H9 (cell line): ENCODE measurements at regions not wholly inside any gene's neighbourhood (a gene's known extent, or its start where the extent isn't known, plus 50 kb on each side); places are given as distances from the start of the nearest gene placed in this dataset.
"Not testable (repeated sequence)": the region's sequence is repeated elsewhere in the genome, so short reads cannot be mapped to it uniquely, and the experiment has no call there.

Source experiments
- DNase-seq: peaks from one replicate; pipeline ENCODE4 v3.0.0-alpha.2; 2017
- H2AFZ ChIP-seq: one replicate; pipeline ENCODE4 v1.6.1; 2013; ENCODE audit warnings: mild to moderate bottlenecking, low read length, control low read depth, moderate library complexity
- H2AK5ac ChIP-seq: 2 replicates; pipeline ENCODE4 v1.6.1; 2013; ENCODE audit warnings: low read length, control low read depth, mixed read lengths; ENCODE audit not compliant: insufficient read length
- H2BK120ac ChIP-seq: one replicate; pipeline ENCODE4 v1.6.1; 2013; ENCODE audit warnings: low read depth, mild to moderate bottlenecking, low read length, control low read depth, inconsistent platforms; ENCODE audit not compliant: poor library complexity, severe bottlenecking
- H2BK12ac ChIP-seq: 2 replicates; pipeline ENCODE4 v1.6.1; 2013; ENCODE audit warnings: low read length, control low read depth, mixed read lengths, low read depth; ENCODE audit not compliant: insufficient read length
- H2BK15ac ChIP-seq: 2 replicates; pipeline ENCODE4 v1.6.1; 2013; ENCODE audit warnings: low read depth, low read length, control low read depth
- H2BK20ac ChIP-seq: one replicate; pipeline ENCODE4 v1.6.1; 2013; ENCODE audit warnings: low read depth, mild to moderate bottlenecking, low read length, control low read depth, inconsistent platforms; ENCODE audit not compliant: poor library complexity, severe bottlenecking
- H2BK5ac ChIP-seq: 2 replicates; pipeline ENCODE4 v1.6.1; 2013; ENCODE audit warnings: low read length, control low read depth, mixed read lengths; ENCODE audit not compliant: insufficient read length
- H3K14ac ChIP-seq: 2 replicates; pipeline ENCODE4 v1.6.1; 2013; ENCODE audit warnings: low read length, control low read depth; ENCODE audit not compliant: insufficient read depth
- H3K18ac ChIP-seq: 2 replicates; pipeline ENCODE4 v1.6.1; 2013; ENCODE audit warnings: low read depth, mild to moderate bottlenecking, mixed read lengths, low read length, control low read depth; ENCODE audit not compliant: insufficient read length
- H3K23ac ChIP-seq: 2 replicates; pipeline ENCODE4 v1.6.1; 2013; ENCODE audit warnings: low read length, control low read depth, mixed read lengths, low read depth; ENCODE audit not compliant: insufficient read length
- H3K23me2 ChIP-seq: 2 replicates; pipeline ENCODE4 v1.6.1; 2013; ENCODE audit warnings: low read depth, mild to moderate bottlenecking, mixed read lengths, low read length, control low read depth; ENCODE audit not compliant: insufficient read length, poor library complexity, severe bottlenecking
- H3K27ac ChIP-seq: 2 replicates; pipeline ENCODE4 v1.5.1; 2013; ENCODE audit warnings: low read length, control low read depth, mixed read lengths, low read depth; ENCODE audit not compliant: insufficient read length
- H3K27me3 ChIP-seq: 2 replicates; pipeline ENCODE4 v1.6.1; 2013; ENCODE audit warnings: low read length, control low read depth, inconsistent platforms; ENCODE audit not compliant: insufficient read depth
- H3K4ac ChIP-seq: 2 replicates; pipeline ENCODE4 v1.6.1; 2013; ENCODE audit warnings: low read depth, mild to moderate bottlenecking, control low read depth, inconsistent platforms, low read length, moderate library complexity
- H3K4me1 ChIP-seq: 2 replicates; pipeline ENCODE4 v1.6.1; 2013; ENCODE audit warnings: low read length, control low read depth, inconsistent platforms; ENCODE audit not compliant: insufficient read depth
- H3K4me2 ChIP-seq: 2 replicates; pipeline ENCODE4 v1.6.1; 2013; ENCODE audit warnings: low read length, control low read depth, mixed read lengths; ENCODE audit not compliant: insufficient read length, insufficient read depth
- H3K56ac ChIP-seq: 2 replicates; pipeline ENCODE4 v1.6.1; 2013; ENCODE audit warnings: low read depth, mild to moderate bottlenecking, mixed read lengths, low read length, control low read depth; ENCODE audit not compliant: insufficient read length
- H3K79me1 ChIP-seq: 2 replicates; pipeline ENCODE4 v1.6.1; 2013; ENCODE audit warnings: low read depth, mild to moderate bottlenecking, moderate library complexity, low read length, control low read depth, inconsistent platforms; ENCODE audit not compliant: insufficient read depth, poor library complexity, severe bottlenecking
- H3K79me2 ChIP-seq: 2 replicates; pipeline ENCODE4 v1.6.1; 2013; ENCODE audit warnings: low read length, control low read depth, inconsistent platforms; ENCODE audit not compliant: insufficient read depth
- H3K9ac ChIP-seq: 2 replicates; pipeline ENCODE4 v1.6.1; 2013; ENCODE audit warnings: low read length, control low read depth, mixed read lengths; ENCODE audit not compliant: insufficient read length; ENCODE audit errors: extremely low read depth
- H3K9me3 ChIP-seq: one replicate; pipeline ENCODE4 v1.6.1; 2013; ENCODE audit warnings: low read depth, low read length, inconsistent platforms; ENCODE audit not compliant: control insufficient read depth
- H3T11ph ChIP-seq: one replicate; pipeline ENCODE4 v1.6.1; 2013; ENCODE audit warnings: mild to moderate bottlenecking, low read length, control low read depth, inconsistent platforms
- H4K20me1 ChIP-seq: one replicate; pipeline ENCODE4 v1.6.1; 2013; ENCODE audit not compliant: control insufficient read depth, insufficient read length, insufficient read depth
- H4K5ac ChIP-seq: 2 replicates; pipeline ENCODE4 v1.6.1; 2013; ENCODE audit warnings: low read depth, mild to moderate bottlenecking, mixed read lengths, low read length, control low read depth; ENCODE audit not compliant: insufficient read length
- H4K8ac ChIP-seq: replicated peaks from 2 replicates; pipeline ENCODE4 v1.6.1; 2013; ENCODE audit warnings: low read length, control low read depth, mixed read lengths, low read depth; ENCODE audit not compliant: insufficient read length
- H4K91ac ChIP-seq: 2 replicates; pipeline ENCODE4 v1.6.1; 2013; ENCODE audit warnings: low read depth, mild to moderate bottlenecking, moderate library complexity, mixed read lengths, low read length, control low read depth; ENCODE audit not compliant: insufficient read length
- H3K27ac Mint-ChIP-seq, 3 experiments: 2 replicates in 2 of 3; 3 replicates in 1 of 3; pipeline ENCODE4 v1.8.0; 2020 to 2021; ENCODE audit warnings: mixed read lengths in 3 of 3, mild to moderate bottlenecking in 1 of 3, moderate library complexity in 1 of 3
- H3K27me3 Mint-ChIP-seq: 2 replicates; pipeline ENCODE4 v1.8.0; 2021; ENCODE audit warnings: low read depth, mild to moderate bottlenecking, moderate library complexity, mixed read lengths
- H3K36me3 Mint-ChIP-seq, 3 experiments: 2 replicates in 2 of 3; 3 replicates in 1 of 3; pipeline ENCODE4 v1.8.0; 2020 to 2021; ENCODE audit warnings: low read depth in 3 of 3, mixed read lengths in 3 of 3; ENCODE audit not compliant: insufficient read depth in 1 of 3
- H3K4me1 Mint-ChIP-seq, 2 experiments: 2 replicates each; pipeline ENCODE4 v1.8.0; 2020; ENCODE audit warnings: mixed read lengths in 2 of 2
- H3K4me3 Mint-ChIP-seq, 2 experiments: 2 replicates in 1 of 2; 3 replicates in 1 of 2; pipeline ENCODE4 v1.8.0; 2020 to 2021; ENCODE audit warnings: mild to moderate bottlenecking in 2 of 2, mixed read lengths in 2 of 2, moderate library complexity in 1 of 2
- H3K9me3 Mint-ChIP-seq, 2 experiments: 2 replicates in 1 of 2; 3 replicates in 1 of 2; pipeline ENCODE4 v1.8.0; 2020; ENCODE audit warnings: mild to moderate bottlenecking in 2 of 2, mixed read lengths in 2 of 2, moderate library complexity in 1 of 2
- WGBS: extraction: QIAGEN DNeasy Blood & Tissue Kit; methylation state at CpG from one replicate; pipeline ENCODE4 v1.1.7; 2013; ENCODE audit warnings: missing lambda C conversion rate, low lambda C conversion rate, mixed read lengths; ENCODE audit not compliant: insufficient read length; ENCODE audit errors: extremely low coverage; 5-methylcytosine and 5-hydroxymethylcytosine counted together

DNA sequence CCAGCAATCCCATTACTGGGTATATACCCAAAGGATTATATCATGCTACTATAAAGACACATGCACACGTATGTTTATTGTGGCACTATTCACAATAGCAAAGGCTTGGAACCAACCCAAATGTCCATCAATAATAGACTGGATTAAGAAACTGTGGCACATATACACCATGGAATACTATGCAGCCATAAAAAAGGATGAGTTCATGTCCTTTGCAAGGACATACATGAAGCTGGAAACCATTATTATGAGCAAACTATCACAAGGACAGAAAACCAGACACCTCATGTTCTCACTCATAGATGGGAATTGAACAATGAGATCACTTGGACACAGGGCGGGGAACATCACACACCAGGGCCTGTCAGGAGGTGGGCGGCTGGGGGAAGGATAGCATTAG is 92.8 kb upstream of the SLC1A3 start:
- not testable (repeated sequence) for H3K79me2 ChIP-seq, H4K91ac ChIP-seq, H4K5ac ChIP-seq, H2BK12ac ChIP-seq, H3K9ac ChIP-seq, H3K79me1 ChIP-seq, H4K20me1 ChIP-seq, H4K8ac ChIP-seq, H2BK5ac ChIP-seq, H3K23me2 ChIP-seq, DNase-seq, H2AFZ ChIP-seq, H3K23ac ChIP-seq, H3K27ac ChIP-seq, H3K14ac ChIP-seq, H3K4me1 ChIP-seq, H2BK20ac ChIP-seq, H3K4me3 Mint-ChIP-seq, H3K9me3 Mint-ChIP-seq, H2AK5ac ChIP-seq, H3K27ac Mint-ChIP-seq, H3K4me2 ChIP-seq, H3K18ac ChIP-seq, H2BK15ac ChIP-seq, H2BK120ac ChIP-seq, H3K4me1 Mint-ChIP-seq, H3K9me3 ChIP-seq, H3K4ac ChIP-seq, H3K27me3 Mint-ChIP-seq, H3K27me3 ChIP-seq, H3K56ac ChIP-seq, H3K36me3 Mint-ChIP-seq, H3T11ph ChIP-seq
- no CpG with 5 or more reads among the region's 3 CpGs for WGBS
